OCI-LY1 (cell line): ENCODE measurements at regions not wholly inside any gene's neighbourhood (a gene's known extent, or its start where the extent isn't known, plus 50 kb on each side); places are given as distances from the start of the nearest gene placed in this dataset.

Experiments
- EZH2 ChIP-seq: fragments of 200-600 bp; sonication (generic), shearing (Covaris generic); IDR thresholded peaks from 2 replicates; pipeline ENCODE4 v1.8.0; 2017; ENCODE audit warnings: borderline replicate concordance, mixed run types, mild to moderate bottlenecking, antibody characterized with exemption, low read length, moderate library complexity, mixed read lengths
- TF ChIP-seq, protein P1 (sequence below): fragments of 200-600 bp; sonication (generic), shearing (Covaris generic); IDR thresholded peaks from 2 replicates; pipeline ENCODE4 v1.5.1; 2017; ENCODE audit warnings: mild to moderate bottlenecking, antibody characterized with exemption, low read length, moderate library complexity, mixed read lengths

DNA sequence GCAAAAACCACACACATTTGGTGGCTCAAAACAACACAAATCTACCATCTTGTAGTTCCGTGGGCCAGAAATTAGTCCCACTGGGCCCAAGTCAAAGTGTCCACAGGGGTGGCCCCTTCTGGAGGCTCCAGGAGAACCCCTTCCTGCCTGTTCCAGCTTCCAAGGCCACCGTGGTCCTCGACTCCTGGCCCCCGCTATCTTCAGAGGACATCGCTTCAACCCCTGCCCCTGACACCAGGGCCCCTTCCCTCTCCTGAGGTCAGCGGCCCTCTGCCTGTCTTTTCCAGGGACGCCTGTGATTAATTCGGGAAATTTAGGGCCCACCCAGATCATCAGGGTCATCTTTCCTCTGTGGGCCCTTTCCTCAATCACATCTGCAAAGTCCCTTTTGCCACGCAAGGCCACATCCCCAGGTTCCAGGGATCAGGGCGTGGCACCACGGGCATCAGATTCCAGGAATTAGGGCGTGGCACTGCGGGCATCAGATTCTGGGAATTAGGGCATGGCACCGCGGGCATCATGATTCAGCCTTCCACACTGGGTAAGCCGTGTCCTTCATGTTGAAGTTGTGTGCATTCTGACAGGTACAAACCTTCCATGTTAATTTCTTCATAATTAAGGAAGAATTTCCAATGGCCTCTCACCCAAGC is 59.9 kb upstream of the SMOC2 start:
- TF ChIP-seq, protein P1, sequence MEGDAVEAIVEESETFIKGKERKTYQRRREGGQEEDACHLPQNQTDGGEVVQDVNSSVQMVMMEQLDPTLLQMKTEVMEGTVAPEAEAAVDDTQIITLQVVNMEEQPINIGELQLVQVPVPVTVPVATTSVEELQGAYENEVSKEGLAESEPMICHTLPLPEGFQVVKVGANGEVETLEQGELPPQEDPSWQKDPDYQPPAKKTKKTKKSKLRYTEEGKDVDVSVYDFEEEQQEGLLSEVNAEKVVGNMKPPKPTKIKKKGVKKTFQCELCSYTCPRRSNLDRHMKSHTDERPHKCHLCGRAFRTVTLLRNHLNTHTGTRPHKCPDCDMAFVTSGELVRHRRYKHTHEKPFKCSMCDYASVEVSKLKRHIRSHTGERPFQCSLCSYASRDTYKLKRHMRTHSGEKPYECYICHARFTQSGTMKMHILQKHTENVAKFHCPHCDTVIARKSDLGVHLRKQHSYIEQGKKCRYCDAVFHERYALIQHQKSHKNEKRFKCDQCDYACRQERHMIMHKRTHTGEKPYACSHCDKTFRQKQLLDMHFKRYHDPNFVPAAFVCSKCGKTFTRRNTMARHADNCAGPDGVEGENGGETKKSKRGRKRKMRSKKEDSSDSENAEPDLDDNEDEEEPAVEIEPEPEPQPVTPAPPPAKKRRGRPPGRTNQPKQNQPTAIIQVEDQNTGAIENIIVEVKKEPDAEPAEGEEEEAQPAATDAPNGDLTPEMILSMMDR = no peak
- TF ChIP-seq EZH2 = no peak
